Stimulated activated CD8-positive, alpha-beta memory T cell treated with anti-CD3 and anti-CD28 coated beads, Interleukin-4, amount 100 ng/mL, for 4 hours (primary cell): ENCODE measurements at regions not wholly inside any gene's neighbourhood (a gene's known extent, or its start where the extent isn't known, plus 50 kb on each side); places are given as distances from the start of the nearest gene placed in this dataset.

Experiments
- DNase-seq, 2 donors: peaks; one replicate each; pipeline ENCODE4 v3.0.0-alpha.2; 2020; ENCODE audit warnings: low read depth in 2 of 2, low spot score in 1 of 2

DNA sequence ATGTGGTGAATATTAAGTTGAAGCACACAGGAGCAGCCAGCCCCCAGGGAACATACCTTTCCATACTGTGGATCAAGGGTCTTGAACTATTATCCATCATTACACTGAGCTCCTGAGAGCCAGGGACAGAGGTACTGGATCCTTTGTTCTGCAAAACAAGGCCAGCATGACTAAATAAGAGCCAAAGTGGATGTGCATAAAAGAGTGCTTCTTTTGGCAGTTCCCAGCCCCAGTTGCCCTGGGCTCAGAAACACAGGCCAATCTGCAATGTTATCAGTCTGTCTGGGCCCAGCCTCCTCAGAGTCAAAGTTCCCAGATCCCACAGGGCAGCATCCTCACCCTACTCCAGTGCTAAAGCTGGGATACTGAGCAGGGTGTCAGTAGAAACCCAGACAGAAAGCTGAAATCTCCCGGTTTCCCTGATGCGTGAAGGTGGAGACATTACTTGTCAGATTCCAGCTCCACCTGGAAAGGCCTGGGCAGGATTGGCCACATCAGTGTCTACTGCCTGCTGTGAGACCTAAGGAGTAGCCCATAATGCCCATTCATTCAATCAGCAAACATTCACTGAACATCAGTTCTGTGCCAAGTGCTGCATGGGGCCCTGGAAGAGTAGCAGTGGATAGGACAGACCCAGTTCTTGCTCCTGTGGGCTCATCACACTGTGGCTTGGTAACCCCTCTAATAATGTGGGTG, 342.7 kb downstream of the CXCL12 start:
- DNase-seq, result no peak

DNA sequence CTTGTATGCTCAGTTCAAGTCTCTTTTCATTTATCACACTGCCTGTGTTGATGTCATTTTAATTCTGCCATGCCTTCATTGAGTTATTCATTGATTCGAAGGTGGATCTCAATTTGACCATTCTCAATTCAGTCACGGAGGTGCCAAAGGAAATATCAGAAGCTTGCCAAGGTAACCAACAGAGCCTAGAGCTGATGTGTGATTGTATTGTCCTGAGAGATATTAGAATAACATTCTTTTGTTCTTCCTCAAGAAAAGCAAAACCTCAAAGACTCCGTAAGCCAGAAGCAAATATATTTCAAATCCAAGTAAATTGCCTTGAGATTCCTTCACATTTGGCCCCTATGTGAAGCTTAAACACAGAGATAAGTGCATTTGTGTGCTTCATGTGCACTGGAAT, 345.3 kb downstream of the CXCL12 start:
- DNase-seq, result no peak

DNA sequence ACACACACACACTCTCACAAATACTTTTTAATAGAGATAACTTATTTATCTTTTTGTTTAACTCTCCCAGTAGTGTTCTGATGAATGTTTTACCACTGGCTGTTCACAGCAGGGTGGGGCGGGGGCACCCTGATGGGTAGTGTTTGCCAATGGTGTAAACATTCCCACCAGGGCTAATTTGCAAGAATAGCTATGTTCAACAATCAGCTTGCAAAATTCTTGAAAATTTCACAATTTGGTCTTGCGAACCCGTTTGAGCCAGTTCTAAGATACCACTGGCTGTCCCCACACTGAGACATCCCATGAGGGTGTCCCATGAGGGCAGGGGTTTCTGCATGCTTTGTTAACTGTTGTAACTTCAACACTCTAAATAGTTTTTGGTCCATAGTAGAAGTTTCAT, 348.5 kb downstream of the CXCL12 start:
- no peak for DNase-seq

DNA sequence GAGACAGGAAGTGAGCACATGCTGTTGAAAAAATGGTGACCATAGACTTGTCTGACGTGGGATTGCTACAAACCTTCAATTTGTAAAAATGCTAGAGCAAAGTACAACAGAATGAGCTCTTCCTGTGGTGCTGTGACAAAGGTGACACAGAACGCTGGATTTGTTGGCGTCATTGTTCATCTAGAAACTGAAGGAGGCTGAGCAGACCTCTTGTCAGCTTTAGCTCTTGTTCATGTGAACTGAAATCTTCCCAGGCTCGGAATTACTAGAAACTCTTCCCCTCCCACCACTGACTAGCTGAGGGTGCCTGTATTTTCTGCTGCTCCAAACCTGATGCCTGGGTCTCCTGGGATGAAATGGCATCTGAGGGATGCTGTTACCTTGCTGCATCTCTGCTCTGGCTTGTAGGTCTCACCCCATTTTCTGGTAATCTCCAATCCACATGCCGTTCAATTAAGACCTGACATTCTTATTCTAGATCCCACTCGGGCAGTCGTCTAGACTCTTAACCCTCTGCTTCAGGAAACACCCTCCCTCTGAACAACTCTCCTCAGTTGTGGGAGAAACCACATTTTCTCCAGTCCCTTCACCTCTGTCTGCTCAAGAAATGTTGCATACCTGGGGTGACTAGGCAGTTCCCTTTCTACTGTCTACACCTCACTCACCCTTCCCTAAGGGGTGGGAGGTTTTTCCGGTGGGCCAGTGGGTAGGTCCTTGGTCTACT, 349.3 kb downstream of the CXCL12 start:
- no peak for DNase-seq

DNA sequence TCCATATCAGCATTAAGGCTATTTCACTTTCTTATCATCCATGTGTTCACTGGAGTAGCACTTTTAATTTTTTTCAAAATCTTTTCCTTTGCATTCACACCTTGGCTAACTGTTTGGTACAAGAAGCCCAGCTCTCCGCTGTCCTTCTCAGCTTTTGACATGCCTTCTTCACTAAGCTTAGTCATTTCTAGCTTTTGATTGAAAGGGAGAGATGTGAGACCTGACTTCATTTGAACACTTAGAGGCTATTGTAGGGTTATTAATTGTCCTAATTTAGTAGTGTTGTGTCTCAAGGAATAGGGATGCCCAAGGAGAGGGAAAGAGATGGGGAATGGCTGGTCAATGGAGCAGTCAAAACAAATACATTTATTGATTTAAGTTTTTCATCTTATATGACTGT, 350.0 kb downstream of the CXCL12 start:
- DNase-seq, result no peak

DNA sequence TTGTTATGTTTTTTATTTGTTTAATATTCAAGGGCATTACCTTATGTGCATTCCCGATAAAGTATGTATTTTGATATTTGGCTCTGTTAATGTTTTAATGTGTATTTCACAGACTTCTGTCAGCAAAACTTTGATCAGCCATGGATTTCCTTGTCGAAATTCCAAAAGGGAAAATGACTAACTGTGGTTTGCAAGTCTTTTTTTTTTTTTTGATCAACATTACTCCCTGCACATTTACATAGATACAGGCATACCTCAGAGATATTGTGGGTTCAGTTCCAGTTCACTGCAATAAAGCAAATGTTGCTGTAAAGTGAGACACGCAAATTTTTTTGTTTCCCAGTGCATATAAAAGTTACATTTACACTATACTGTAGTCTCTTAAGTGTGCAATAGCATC, 351.9 kb downstream of the CXCL12 start:
- no peak for DNase-seq

DNA sequence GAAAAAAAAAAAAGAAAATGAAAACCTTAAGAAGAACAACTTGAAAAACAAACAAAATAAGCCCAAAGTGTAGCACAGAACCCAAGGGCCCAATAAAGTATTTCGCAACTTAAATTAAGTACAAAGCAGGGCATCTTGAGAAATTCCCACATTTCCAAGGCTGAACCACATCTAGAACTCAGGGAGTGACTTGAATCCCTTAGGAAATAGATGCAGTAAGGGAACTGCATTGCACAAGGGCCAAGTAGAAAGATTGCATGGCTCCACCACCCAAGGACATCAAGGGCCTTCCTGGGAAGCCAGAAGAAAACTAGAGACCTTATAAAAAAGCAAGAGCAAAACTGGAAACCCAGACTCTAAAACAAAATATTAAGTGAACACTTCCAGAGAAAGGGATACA, 352.7 kb downstream of the CXCL12 start:
- no peak for DNase-seq

DNA sequence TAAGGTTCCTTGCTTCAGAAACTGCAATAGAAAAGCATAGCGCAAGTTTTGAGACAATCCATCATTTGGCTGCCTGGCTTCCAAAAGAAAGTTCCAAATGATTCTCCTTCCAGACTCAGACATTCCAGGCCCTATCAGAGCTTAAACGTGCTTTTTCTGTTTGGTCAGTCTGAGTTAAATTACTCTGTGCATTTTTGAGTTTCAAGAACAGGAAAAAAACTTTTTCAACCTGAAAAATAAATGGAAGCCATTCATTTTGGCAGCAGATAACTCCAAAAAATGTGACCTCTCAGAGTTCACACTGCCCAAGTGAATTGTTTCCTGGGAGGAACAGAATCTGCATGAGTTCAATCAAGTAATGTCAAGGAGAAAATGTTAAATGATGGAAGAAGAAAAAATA, 354.2 kb downstream of the CXCL12 start:
- DNase-seq, result no peak

DNA sequence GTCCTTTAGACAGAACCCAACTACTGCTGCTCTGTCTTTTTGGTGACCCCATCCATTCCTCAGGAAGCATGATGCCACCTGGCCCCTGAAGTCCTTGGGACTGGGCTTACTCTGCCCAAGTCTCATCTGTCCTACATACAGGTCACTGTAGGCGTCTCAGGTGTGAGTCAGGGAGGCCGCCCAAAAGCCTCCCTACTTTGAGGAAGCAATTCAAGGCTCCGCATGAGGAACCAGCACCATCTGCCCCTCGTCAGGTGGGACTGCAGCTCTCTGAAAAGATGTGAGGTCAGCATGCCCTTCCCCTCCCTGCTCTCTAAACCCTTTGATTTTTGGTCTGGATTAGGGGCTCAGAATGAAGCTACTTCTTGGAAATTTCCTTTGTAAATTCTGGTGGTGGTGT, 354.8 kb downstream of the CXCL12 start:
- DNase-seq, result no peak

DNA sequence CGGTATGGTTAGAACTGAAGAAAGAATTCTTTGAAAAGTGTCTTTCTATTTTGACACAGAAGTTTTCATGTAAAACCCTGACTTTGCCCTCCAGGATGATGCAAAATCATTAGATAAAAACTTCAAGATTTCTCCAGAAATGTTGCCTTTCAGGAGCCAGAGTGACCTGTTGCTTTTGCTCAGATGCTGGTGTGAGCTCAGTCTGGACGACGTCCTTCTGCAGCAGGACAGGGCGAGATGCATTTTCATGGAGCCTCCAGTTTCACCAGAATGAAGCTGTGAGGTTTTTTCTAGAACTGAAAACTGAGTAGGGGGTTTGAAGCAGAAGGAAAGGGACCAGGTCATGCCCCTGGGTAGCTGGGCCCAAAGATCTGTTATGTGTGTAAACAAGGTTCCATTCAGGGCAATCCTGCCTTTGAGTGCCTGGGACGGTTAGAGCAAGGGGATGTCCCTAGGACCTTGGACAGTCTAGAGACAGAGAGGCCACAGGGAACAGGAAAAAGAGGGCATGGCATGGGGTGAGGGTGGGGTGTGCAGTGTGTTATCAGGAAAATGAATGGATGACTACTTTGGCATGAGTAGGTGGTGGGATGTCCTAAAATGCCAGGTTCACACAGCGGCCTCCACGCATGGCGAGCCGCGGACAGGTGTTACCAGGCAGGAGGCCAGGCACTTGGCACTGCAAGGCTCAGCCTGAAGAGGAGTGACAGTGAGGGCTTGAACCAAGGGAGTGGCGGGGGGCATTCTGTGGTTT, 356.3 kb downstream of the CXCL12 start:
- no peak for DNase-seq

DNA sequence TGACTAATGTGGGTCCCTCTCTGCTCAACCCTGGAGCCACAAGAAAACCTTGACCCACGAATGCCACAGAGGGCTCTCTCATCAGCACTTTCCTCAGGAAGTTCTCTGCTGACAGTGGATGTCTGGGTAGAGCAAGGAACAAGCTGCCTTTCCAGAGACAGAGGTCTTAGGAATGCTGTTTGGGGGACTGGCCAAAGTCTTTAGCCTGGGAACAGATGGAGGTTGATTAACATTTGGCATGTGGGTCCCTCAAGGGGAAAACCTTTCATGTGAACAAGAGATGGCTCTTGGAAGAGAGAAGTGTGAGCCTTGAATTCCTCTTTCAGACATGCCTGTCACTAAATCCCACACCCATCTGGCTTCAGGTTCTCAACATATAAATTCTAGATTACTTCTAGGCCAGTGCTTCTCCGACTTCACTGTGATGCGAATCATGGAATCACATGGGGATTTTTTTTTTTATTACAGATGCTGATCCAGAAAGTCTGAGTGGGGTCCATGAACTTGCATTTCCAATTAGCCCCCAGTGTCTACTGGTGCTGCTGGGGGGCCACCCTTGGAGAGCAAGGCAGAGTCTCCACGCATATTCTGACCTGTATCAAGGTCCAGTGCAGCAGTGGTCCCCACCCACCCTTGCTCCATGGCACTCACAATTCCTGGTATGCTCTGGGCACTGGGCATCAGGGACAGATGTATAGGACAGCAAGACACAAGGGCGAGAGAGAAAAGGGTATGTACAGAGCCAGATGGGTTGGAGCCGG, 360.4 kb downstream of the CXCL12 start:
- no peak for DNase-seq

DNA sequence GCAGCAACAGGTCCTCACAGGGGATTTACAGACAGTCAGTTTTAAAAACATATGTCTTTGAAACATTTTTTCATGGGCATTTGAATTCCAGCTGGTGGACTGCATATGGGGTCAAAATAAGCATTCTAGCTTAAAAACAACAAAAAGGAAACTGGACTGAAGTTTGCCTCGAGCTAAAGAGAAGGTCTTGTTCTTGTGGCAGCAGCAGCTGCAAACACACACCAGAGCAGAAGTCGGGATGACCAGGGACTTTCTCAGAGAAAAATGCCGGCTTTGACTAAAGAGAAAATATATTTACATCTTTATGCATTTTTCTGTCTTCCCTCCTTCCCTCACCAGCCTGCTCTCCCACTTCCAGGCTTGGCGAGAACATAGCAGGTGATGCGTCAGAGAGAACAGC, 361.4 kb downstream of the CXCL12 start:
- no peak for DNase-seq

DNA sequence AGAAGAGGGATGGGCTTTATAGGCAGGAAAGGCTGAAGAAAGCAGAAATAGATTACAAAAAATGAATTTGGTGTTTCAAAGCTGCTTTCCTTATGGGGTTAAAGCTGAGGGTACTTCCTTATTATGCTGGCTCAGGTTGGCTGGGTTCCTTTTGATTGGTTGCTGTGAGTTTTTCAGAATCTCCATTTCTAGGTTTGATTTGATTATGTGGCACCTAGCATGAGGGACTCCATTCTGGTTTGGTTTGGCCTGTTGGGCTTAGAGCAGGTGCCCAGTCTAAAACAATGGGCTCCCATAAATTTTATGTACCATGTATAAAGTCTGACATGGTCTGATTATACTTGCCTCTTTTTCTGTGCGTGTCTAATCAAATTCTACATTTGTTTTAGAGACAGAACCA, 362.7 kb downstream of the CXCL12 start:
- no peak for DNase-seq

DNA sequence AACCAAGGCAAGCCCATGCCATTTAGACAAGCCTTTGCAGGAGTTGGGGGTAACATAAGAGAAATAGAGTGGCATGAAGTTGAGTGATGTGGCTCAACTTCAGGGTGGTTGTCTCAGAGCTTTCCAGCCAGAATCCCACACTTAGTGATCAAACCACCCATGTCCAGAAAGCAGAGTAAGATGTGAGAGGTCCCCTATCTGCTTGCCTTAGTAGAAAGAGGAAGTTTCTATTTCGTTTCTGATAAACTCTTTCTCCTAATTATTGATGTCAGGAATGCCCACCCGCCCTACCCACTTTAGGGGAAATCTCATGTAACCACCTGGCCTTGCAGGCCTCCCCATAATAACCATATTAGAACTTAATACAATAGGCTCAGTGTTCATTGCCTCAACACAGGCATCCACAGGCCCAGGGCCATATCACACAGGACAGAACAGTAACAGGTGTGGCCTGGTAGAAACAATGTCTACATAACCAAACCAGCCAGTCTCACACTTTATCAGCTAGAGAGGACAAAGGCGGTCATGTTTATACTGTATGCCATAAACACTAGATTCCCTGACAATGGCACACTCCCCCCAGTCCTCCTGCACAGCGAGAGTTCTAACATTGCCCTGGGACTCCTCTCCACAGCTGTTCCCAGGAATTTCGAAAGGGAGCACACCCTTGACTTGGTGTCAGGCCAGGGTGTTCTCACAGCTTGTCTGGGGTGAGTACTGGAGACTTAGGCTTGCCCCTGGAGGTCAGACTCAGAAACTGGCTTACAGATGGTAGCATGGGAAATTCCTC, 364.4 kb downstream of the CXCL12 start:
- DNase-seq, result no peak

DNA sequence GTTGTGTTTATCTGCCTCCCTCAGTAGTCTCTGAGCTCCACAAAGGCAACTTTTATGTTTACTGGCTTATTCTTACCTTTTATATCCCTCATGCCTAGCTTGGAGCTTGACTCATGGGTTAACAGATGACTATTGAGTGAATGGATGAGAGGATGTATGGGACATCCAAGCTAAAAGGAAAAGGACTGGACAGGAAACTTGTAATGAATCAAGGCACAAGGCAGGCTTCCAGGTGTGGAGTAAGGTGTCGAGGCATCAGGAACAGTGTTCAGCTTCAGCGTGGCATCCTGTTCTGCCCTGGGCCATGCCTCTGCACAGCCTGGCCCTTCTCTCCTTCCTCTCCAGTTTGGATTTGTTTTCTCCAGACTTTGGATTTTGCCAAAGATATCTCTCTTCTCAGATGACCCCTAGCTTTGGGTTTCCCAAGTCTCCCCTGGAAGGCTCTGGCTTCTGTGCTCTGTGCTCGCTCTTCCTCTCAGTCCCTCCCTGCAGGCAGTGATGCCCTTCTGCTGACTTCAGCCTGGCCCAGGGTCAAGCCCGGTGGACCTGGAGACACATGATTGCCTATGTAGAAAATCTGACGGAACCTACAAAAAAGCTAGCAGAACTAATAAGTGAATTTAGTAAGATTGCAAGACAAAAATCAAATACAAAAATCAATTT, 367.3 kb downstream of the CXCL12 start:
- no peak for DNase-seq

DNA sequence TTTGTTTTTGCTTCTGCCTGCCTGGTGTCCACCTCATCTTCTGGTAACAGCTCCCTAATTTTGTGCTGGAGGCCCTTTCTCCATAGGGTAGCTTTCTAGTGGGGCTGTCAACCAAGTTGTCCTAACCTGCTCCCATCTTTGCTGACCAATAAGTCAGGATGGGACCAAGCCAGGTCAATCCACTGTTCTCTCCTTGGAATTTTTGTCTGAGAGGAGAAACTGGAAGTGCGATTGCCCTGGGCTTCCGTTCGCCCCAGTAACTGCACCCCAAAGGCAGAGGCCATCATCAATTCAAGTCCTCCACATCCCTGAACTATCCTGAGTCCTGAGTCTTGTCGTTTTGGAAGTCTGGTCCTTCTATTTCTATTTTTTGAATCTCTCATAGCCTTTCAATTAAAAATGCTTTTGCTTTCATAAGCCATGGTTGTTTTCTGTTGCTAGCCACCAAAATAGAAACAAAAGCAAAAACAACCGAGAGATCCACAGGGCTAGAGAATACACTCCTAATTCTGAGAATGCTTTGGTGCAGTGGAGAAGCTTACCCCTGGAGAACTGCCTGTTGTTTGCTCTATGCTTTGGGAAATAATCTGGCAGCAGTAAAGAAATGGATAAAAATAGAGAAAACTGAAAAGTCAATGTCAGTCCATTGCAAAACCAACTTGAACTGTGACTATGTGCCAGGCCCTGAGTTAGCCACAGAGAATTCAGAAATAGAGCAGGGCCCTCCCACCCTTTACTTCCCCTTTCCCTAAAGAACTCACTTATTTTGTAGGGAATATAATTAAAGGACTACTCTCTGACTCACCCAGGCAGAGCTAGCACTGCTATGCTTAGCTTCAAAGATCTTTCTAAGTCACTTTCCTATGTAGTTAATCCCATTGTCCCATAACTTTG, 368.1 kb downstream of the CXCL12 start:
- no peak for DNase-seq

DNA sequence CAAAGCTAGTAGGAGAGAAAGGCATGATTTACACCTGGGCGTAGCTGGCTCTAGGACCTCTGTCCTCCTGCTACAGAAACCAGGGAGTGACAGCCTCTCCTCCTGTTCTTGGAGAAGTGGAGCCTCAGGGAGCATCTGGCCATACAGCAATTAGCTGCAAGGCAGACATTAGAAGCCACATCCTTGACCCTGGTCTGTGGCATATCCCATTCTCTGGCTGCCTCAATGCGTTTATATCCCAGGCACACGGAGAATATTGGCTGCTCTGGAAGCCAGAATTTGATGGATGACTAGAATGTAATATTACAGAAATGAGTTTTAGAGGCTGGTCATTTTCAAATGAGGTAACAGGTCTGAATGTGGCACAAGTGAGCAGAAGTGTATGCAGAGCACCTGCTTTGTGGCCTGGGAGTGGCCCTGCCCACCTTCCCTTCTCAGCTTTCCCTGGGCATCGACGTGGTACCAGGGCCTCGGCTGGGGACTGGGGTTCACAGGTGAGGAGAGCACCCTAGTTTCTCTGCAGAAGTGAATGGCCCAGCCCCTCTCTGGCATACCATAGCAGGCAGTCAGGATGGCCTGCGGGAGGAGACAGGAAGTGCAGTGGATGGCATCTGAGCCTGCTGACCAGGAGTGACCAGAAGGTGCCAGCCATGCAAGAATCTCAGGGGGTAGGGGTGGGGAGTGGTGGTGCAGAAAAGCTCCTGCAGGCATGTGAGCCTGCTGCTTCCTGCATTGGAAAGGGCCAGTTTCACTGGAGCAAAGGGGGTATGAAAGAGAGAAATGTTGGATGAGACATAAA, 367.2 kb upstream of the ZNF32 start:
- no peak for DNase-seq

DNA sequence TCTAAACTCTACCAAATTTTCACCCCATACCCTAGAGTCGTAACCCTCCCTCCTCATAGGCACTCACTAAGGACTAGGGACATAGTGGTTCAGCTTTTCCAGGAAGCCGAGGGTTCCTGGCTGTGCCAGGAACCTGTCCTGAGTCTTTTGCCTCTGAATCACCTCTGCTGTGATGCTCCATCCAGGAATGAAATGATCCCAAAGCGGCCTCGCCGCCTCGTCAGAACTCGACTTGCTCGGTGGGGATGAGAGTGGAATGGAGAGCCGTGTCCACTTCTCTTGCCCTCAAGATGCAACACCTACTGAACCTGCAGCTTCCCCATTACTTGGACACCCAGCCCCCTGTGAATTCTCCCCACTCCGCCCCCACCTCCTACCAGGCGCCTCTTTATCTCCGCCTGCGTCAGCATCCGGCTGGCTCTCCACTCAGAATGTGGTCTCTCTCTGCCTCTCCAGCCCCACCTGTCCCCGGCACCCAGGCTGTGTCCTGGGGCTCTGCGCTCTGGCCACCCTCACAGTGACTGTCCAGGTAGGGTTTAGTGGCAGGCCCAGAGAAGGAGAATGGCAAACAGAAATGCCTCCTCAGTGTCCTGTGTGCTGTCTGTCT, 366.1 kb upstream of the ZNF32 start:
- DNase-seq, result no peak
